HG03103 (cell line): ENCODE measurements at regions not wholly inside any gene's neighbourhood (a gene's known extent, or its start where the extent isn't known, plus 50 kb on each side); places are given as distances from the start of the nearest gene placed in this dataset.
"Not testable (repeated sequence)": the region's sequence is repeated elsewhere in the genome, so short reads cannot be mapped to it uniquely, and the experiment has no call there.

ENCODE experiments used
- ATAC-seq: cut with Tn5 transposase; IDR thresholded peaks from one replicate; pipeline ENCODE4 v1.9.1; 2021; ENCODE audit warnings: low read depth; ENCODE audit not compliant: unreplicated experiment

GRCh38 chr2:144030791-144031190, 489.1 kb downstream of the ZEB2 start:
- no peak for ATAC-seq

- no peak for ATAC-seq
These were observed 492.3 kb downstream of the ZEB2 start for GRCh38 chr2:144027593-144027992.

DNA sequence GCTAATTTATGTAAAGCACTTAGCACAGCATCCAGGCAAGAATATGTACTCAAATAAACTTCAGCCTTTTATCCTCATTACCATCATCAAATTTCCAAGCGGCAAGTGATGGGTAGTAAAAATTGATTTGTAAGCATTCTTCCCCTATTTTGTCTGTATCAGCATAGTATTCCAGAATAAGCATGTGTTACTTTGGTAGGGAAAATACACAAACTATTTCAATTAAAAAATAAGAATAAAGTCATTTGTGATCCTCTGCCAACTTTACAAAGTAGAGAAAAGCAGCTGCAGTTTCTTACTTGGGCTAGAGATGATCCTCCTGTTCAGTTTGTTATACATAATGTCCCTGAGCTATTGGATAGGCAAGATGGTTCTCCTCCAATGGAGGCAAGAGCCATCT, 493.2 kb downstream of the ZEB2 start:
- no peak for ATAC-seq

GRCh38 chr2:144020047-144020446, 499.9 kb downstream of the ZEB2 start:
- ATAC-seq, result no peak

DNA sequence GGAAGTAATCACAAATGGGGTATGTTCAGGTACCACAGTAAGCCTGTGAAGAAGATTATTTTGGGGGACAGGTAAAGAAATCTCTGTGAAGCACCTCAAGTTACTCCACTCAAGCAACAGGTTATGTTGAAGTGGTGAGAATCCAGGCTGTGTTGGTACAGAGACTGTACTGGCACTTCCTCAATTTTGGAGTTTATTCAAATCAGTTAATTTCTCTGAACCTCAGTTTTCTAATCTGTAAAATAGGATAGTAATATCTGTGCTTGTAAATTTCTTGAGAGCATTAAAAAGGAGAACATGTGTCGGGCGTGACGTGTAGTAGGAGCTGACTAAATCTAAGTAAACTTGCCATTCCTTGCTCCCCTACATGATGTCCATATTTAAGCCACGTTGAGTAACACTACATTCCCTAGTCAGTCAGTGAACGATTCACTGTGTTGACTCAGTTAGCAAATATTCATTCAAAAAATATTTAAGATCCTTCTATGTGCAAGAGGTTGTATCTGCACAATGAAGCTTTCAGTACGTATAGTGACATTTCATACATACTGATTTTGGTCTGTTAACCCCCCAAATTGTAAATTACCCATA, 504.2 kb downstream of the ZEB2 start:
- ATAC-seq, result no peak

DNA sequence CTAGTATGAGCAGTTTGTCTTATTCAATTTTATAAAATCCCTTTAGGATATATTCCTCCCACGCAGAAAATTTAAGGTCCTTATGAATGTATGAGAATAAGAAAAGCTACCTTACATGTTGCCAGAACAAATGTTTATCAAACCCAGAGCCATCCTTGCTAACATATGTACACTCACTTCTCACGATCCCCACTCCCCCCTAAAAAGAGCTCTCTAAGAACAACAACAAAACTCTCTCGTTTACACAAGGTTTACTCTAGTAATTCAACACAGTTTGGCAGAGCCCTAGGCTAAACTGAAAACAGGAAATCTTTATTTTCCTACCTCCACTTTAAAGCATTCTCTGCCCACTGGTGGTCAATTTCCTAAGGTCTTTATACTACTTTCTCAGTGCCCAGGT, 504.9 kb downstream of the ZEB2 start:
- no peak for ATAC-seq

DNA sequence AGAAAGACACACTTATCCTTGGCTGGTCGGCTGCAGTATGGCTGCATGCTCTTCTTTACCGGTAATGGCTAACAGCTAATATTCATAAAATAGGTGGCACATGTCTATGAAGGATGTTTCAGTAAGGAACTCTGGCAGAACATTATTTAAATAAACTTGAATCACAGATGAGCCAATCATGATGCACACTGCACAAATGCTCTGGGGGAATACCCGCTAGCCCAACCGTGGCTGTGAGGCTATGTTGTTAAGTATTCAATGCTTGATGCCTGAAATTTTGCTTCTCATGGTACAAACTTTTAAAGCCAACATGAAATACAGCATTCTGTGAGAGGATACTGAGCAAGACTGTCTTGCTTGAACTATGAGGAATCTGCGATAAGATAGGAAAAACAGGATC, 505.8 kb downstream of the ZEB2 start:
- no peak for ATAC-seq

DNA sequence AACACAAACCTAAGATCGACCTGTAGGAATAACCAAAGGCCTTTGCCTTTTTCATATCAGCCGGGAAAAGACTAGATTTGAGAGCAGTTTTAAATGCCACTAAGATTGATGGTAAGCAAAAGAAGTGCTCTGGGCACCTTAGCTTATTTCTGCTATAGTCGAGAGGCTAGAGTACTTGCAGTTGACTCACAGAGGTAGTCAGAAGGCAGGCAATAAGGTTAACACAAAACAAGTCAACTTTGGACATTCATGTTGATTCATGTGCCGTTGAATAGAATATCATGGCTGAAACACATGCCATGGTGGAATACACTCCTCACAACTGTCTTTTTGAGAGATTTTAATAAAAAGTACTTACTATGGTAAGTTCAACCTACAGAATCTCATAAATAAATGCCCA, 507.6 kb downstream of the ZEB2 start:
- no peak for ATAC-seq

DNA sequence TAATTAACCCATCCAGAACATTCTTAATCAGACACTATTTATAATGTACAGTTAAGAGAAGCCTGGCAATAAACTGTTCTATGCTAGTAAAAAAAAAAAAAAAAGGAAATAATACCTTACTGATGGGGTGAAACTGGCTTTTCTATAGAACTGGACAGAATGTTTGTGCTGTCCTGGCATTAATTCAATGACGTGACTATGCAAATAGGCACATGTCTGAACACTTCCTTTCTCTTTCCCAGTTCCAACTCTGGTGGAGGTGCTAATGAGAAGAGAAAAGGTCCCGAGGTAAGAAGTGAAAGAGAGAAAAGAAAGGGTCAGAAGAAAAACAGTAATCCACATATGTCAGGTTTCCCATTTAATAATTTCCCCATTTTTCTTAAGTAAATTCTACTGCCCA, 508.4 kb downstream of the ZEB2 start:
- ATAC-seq, result no peak

- ATAC-seq, result no peak
These were observed 508.8 kb downstream of the ZEB2 start for GRCh38 chr2:144011098-144011497.

- ATAC-seq, result no peak
These were observed 509.7 kb downstream of the ZEB2 start for GRCh38 chr2:144010096-144010836.

DNA sequence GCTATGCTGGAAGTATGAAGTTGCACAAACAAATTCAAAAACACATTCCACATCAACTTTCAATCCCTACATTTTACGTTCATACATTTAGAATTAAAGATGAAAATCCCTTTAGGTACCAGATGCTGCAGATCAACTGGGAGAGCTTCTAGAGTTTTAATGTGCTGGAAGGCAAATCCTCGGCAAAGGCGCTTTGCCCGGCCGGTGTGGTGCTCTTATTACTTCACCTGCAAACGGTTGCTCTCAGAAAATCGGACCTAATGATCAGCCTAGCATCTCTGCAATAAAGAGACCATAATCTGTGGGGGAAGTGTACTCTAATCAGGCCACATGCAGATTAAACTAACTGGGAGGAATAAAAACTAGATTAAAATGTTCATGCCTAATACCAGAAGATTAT, 513.8 kb downstream of the ZEB2 start:
- no peak for ATAC-seq

DNA sequence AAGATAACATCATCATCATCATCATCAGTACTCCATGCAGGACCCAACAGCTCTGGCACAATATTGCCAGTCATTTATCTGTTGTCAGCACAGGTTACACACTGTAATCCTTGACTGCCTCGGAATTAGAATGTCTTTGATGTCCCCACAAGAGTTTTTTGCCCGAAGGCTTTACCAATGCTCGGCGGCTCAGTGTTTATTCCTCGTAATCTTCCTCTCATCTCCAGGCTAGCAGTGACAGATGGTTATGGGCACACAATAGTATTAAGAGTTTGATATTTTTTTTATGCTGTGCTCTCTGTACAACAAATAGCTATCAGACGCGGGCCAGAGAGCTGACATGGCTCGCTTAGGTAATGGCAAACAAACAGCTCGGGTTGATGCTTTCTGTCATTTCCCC, 515.2 kb downstream of the ZEB2 start:
- ATAC-seq, result no peak

- no peak for ATAC-seq
These were observed 516.4 kb downstream of the ZEB2 start for GRCh38 chr2:144003460-144004075.

GRCh38 chr2:143996974-143997373, 522.9 kb downstream of the ZEB2 start:
- ATAC-seq, result no peak

DNA sequence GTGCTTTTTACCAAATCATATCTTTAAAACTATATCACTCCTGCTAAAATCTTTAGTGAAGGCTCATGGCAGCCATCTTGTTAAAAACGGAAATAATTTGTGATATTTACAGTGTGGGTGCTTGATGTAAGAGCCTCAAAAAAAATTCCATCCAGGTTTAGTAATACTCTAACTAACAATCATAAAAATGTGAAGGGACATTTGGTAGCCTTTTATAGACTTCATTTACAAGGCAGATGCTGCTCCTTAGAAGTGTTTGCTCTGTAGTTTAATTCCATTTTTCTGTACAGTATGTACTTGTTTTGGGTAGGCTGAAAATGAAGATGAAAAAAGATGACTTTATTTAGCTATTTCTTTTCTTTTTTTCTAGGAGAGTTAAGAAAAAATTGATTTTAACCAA, 525.0 kb downstream of the ZEB2 start:
- no peak for ATAC-seq

DNA sequence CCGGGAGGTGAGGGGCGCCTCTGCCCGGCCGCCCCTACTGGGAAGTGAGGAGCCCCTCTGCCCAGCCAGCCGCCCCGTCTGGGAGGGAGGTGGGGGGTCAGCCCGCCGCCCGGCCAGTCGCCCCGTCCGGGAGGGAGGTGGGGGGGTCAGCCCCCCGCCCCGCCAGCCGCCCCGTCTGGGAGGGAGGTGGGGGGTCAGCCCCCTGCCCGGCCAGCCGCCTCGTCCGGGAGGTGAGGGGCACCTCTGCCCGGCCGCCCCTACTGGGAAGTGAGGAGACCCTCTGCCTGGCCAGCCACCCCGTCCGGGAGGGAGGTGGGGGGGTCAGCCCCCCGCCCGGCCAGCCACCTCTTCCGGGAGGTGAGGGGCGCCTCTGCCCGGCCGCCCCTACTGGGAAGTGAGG, 528.3 kb downstream of the ZEB2 start:
- not testable (repeated sequence) for ATAC-seq

DNA sequence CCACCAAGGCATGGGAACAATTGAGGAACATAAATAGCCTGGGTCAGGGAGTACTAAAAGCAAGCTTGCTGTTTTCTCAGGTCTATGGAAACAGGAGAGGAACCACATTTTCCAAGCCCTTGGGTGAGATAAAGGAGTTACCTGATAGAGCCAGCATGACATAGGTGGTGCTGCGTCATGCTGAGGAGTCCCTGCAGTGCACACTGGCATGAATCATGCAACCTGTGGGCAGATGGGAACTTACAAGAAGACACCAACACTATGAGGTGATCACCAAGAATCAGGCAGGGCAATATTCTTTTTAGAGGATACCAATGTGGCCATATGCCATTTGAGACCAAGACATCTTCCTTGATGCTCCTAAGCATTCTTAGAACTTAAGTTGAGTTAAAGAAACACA, 531.8 kb downstream of the ZEB2 start:
- no peak for ATAC-seq

DNA sequence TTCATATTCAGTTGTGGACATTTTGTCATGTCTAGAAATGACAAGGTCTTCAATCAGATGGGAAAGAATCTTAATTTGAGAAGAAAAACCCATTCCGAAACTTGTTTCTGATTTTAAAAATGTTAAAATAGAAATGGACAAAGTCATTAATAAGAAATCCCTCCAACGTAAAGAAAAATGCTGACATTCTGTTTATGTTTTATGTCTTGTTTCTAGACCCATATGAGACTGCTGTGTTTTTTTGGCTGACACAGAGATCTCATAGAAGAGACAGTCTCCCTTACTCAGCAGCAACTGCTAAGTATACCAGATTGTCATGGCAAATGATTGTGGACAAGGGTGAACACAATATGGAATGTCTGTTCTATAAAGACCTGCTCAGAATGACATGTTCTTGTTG, 538.5 kb downstream of the ZEB2 start:
- no peak for ATAC-seq

DNA sequence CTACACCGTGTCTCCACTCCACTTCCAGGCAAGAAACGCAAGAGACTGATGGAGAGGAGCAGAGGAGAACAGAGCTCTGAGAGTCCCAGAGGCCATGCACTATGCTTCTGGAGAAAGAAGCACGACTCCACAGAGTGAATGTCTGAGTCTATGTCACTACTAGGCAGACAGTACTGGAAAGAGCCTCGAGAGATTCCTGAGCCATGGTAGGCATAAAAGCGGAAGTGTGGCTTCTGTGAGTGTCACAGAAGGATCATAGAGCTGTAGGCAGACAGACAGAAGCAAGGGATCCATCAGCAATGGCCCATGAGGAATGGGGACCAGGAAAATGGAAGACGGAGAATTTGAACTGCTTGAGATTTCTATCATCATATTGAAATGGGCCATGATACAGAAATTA, 542.6 kb downstream of the ZEB2 start:
- ATAC-seq, result no peak

- ATAC-seq, result no peak
These were observed 544.7 kb downstream of the ZEB2 start for GRCh38 chr2:143975216-143975615.

DNA sequence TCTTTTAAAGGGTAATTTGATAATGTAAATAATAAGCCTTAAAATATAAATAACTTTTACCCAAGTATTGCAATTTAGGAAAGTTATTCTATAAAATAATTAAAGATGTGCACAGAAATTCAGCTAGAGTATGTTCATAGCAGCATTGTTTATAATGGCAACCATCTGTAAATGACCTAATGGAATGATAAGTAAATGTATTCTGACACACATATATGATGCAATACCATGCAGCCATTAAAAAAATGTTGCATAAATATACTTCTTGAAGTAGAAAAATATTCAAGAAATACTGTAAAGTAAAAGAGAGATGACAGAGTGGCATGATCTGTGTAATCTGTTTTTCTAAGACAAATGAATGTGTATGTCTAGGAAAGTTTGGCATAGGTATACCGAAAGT, 545.7 kb downstream of the ZEB2 start:
- no peak for ATAC-seq
